ENCODE measurements at regions not wholly inside any gene's neighbourhood (a gene's known extent, or its start where the extent isn't known, plus 50 kb on each side); places are given as distances from the start of the nearest gene placed in this dataset.

DNA sequence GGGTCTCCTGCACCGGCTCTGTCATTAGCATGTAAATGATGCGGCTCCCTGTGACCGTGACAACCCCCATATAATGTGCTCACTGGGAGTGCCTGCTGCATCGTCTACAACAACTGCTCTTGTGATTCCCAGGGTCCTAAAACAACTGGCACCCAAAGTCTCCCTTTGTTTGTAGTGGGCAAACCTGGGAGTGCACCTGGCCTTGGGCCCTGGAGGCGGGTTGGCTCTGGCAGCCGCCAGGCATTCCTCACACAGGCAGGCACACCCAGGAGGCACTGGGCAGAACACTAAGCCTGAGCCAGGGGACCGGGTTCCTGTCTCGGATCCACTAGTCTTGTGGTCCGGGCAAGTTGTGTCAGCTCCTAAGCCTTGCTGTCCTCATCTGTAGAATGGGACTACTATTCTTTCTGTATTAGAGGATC is 115.5 kb upstream of the GPR26 start:
- Histone ChIP-seq H3K4me3 (ENCODE audit: low read length) (no peak overlapping the region), H3K27ac (ENCODE audit: low read depth in 1 of 2, low read length in 2 of 2) (no peak overlapping the region), H3K27me3 (ENCODE audit: control insufficient read depth in 1 of 2, insufficient read depth in 2 of 2, low read length in 2 of 2) (peaks cover 0 to 5% of the 10 kb centered on the region in 2 experiments), H3K4me1 (ENCODE audit: insufficient read depth, low read length) (no peaks in the 10 kb centered on the region), H3K36me3 (ENCODE audit: insufficient read depth, low read length) (no peaks in the 10 kb centered on the region), H3K9me3 (ENCODE audit: control insufficient read depth in 1 of 2, insufficient read depth in 1 of 2, low read length in 2 of 2) (peaks cover 0 to 6% of the 10 kb centered on the region in 2 experiments)
- H3K4me3 Mint-ChIP-seq, result no peak overlapping the region
- no peak for DNase-seq
- no peak overlapping the region for H3K27ac Mint-ChIP-seq
- ChIA-PET POLR2A (no interaction called here), CTCF (no interaction called here)
- H3K36me3 Mint-ChIP-seq (ENCODE audit: low read depth), result no peaks in the 10 kb centered on the region
- intact Hi-C loops (cut with DNase I, micrococcal nuclease), result loop anchor here in 1 of 2 experiments (10.0 kb wide), 1 partner anchor 986 kb away; the partner anchor contains the start of gene DMBT1
- H3K4me1 Mint-ChIP-seq (ENCODE audit: low read depth), result no peaks in the 10 kb centered on the region
- H3K9me3 Mint-ChIP-seq, result no peaks in the 10 kb centered on the region
- ATAC-seq (ENCODE audit: poor library complexity), result no peak
- TF ChIP-seq, protein P1, sequence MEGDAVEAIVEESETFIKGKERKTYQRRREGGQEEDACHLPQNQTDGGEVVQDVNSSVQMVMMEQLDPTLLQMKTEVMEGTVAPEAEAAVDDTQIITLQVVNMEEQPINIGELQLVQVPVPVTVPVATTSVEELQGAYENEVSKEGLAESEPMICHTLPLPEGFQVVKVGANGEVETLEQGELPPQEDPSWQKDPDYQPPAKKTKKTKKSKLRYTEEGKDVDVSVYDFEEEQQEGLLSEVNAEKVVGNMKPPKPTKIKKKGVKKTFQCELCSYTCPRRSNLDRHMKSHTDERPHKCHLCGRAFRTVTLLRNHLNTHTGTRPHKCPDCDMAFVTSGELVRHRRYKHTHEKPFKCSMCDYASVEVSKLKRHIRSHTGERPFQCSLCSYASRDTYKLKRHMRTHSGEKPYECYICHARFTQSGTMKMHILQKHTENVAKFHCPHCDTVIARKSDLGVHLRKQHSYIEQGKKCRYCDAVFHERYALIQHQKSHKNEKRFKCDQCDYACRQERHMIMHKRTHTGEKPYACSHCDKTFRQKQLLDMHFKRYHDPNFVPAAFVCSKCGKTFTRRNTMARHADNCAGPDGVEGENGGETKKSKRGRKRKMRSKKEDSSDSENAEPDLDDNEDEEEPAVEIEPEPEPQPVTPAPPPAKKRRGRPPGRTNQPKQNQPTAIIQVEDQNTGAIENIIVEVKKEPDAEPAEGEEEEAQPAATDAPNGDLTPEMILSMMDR (IDR thresholded peaks at IDR 0.05), result no peak
- peaks cover 28% of the 10 kb centered on the region for H3K27me3 Mint-ChIP-seq

DNA sequence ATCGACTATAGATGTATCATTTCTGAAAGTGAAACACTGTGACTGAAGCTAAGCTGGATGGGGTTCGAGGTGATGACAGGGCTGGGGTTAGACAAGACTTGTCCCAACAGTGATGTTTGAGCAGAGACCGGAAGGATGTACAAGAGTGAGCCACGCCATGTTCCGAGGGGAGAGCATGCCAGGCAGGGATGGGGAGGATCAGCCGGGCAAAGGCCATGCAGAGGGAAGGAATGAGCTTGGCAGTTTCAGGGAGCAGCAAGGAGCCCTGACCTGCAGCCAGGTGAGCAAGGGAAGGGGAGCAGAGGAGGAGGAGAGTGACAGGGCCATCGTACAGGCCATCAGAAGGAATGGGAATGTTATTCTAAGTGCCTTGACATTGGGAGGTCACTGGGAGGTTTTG is 114.9 kb upstream of the GPR26 start:
- peaks cover 0 to 5% of the 10 kb centered on the region in 2 experiments for H3K27me3 ChIP-seq (ENCODE audit: control insufficient read depth in 1 of 2, insufficient read depth in 2 of 2, low read length in 2 of 2)
- peaks cover 0 to 6% of the 10 kb centered on the region in 2 experiments for H3K9me3 ChIP-seq (ENCODE audit: control insufficient read depth in 1 of 2, insufficient read depth in 1 of 2, low read length in 2 of 2)
- Mint-ChIP-seq H3K4me1 (ENCODE audit: low read depth) (no peaks in the 10 kb centered on the region), H3K36me3 (ENCODE audit: low read depth) (no peaks in the 10 kb centered on the region), H3K27ac (no peak overlapping the region), H3K4me3 (no peak overlapping the region), H3K9me3 (no peaks in the 10 kb centered on the region), H3K27me3 (peaks cover 26% of the 10 kb centered on the region)
- ChIA-PET CTCF (no interaction called here), POLR2A (no interaction called here)
- no peak overlapping the region for H3K4me3 ChIP-seq (ENCODE audit: low read length)
- no peak overlapping the region for H3K27ac ChIP-seq (ENCODE audit: low read depth in 1 of 2, low read length in 2 of 2)
- H3K36me3 ChIP-seq (ENCODE audit: insufficient read depth, low read length), result no peaks in the 10 kb centered on the region
- TF ChIP-seq, protein P1 (IDR thresholded peaks at IDR 0.05), result no peak
- H3K4me1 ChIP-seq (ENCODE audit: insufficient read depth, low read length), result no peaks in the 10 kb centered on the region
- ATAC-seq (ENCODE audit: poor library complexity) (no peak), DNase-seq (no peak)
- intact Hi-C loops (cut with DNase I, micrococcal nuclease), result loop anchor here in 1 of 2 experiments (10.0 kb wide), 1 partner anchor 986 kb away; the partner anchor contains the start of gene DMBT1

DNA sequence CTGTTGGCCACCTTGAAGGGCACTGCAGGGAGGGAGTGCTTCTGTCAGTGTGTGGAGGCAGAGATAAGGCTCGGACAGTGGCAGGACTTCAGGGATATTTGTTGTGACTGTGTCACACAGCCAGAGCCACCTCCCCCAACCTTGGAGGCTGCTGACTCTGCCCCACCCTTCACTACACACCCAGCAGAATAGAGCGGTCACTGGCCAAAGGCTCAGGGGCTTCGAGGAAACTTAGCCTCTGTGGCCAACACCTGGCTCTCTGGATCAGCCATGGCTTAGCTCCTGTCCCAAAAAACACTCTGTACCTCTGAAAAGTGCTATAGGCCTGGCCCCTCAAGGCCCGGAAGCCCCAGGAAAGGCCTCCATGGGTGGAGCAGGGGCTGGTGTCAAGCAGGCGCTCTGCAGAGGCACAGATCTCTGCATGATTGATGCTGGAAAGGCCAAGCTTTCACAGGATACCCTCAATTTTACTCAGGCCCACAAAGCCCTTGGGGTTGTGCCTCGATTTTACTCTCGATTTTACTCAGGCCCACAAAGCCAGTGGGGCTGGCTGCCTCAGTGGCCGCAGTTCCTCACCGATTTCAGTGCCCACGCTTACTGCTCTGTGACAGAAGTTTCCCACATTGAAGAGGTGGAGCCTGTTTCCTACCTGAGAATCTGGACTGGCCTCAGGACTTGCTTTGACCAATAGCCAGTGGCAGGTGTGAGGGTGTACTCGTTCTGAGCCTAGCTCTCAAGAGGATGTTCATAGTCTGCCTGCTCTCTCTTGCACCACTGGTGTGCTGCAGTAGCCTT is 113.2 kb upstream of the GPR26 start:
- Mint-ChIP-seq H3K4me3 (no peak overlapping the region), H3K36me3 (ENCODE audit: low read depth) (no peaks in the 10 kb centered on the region), H3K27me3 (peaks cover 17% of the 10 kb centered on the region), H3K4me1 (ENCODE audit: low read depth) (no peaks in the 10 kb centered on the region), H3K9me3 (no peaks in the 10 kb centered on the region), H3K27ac (no peak overlapping the region)
- H3K4me3 ChIP-seq (ENCODE audit: low read length), result no peak overlapping the region
- no peaks in the 10 kb centered on the region for H3K36me3 ChIP-seq (ENCODE audit: insufficient read depth, low read length)
- CTCF ChIA-PET, result no interaction called here
- ATAC-seq (ENCODE audit: poor library complexity), result no peak
- TF ChIP-seq, protein P1 (IDR thresholded peaks at IDR 0.05), result no peak
- POLR2A ChIA-PET, result no interaction called here
- no peak overlapping the region for H3K27ac ChIP-seq (ENCODE audit: low read depth in 1 of 2, low read length in 2 of 2)
- DNase-seq, result no peak
- intact Hi-C loops (cut with DNase I, micrococcal nuclease), result loop anchor here in 1 of 2 experiments (10.0 kb wide), 1 partner anchor 988 kb away; the partner anchor contains the start of gene DMBT1
- H3K27me3 ChIP-seq (ENCODE audit: control insufficient read depth in 1 of 2, insufficient read depth in 2 of 2, low read length in 2 of 2), result peaks cover 0 to 5% of the 10 kb centered on the region in 2 experiments
- H3K9me3 ChIP-seq (ENCODE audit: control insufficient read depth in 1 of 2, insufficient read depth in 1 of 2, low read length in 2 of 2), result peaks cover 0 to 6% of the 10 kb centered on the region in 2 experiments
- no peaks in the 10 kb centered on the region for H3K4me1 ChIP-seq (ENCODE audit: insufficient read depth, low read length)
